ENCODE measurements at regions not wholly inside any gene's neighbourhood (a gene's known extent, or its start where the extent isn't known, plus 50 kb on each side); places are given as distances from the start of the nearest gene placed in this dataset.

- TF ChIP-seq EP300 (IDR thresholded peaks at IDR 0.05; ENCODE audit: borderline replicate concordance) (no peak), NFIC (IDR thresholded peaks at IDR 0.05) (no peak), CEBPB (IDR thresholded peaks at IDR 0.05) (no peak), TCF12 (IDR thresholded peaks at IDR 0.05; ENCODE audit: low read depth) (no peak), MAX (IDR thresholded peaks at IDR 0.05) (no peak), CREB1 (IDR thresholded peaks at IDR 0.05; ENCODE audit: low read depth) (no peak), FOXM1 (IDR thresholded peaks at IDR 0.05; ENCODE audit: borderline replicate concordance, low read depth) (no peak), USF1 (IDR thresholded peaks at IDR 0.05) (no peak), EGR1 (IDR thresholded peaks at IDR 0.05) (no peak), RAD21 (IDR thresholded peaks at IDR 0.05; ENCODE audit: low read depth) (no peak), TAF1 (IDR thresholded peaks at IDR 0.05; ENCODE audit: low read depth) (no peak), TEAD4 (IDR thresholded peaks at IDR 0.05) (no peak), ZBTB7A (IDR thresholded peaks at IDR 0.05; ENCODE audit: low read depth) (no peak), REST (IDR thresholded peaks at IDR 0.05; ENCODE audit: low read depth) (no peak), YY1 (IDR thresholded peaks at IDR 0.05; ENCODE audit: low read depth) (no peak)
Measured at GRCh38 chr7:85286446-85286845, 99.6 kb upstream of the SEMA3D start.

GRCh38 chr7:85285527-85285926 lies 98.7 kb upstream of the SEMA3D start:
- TF ChIP-seq TCF12 (IDR thresholded peaks at IDR 0.05; ENCODE audit: low read depth): no peak
- TF ChIP-seq CREB1 (IDR thresholded peaks at IDR 0.05; ENCODE audit: low read depth): no peak
- no peak for TF ChIP-seq ZBTB7A (IDR thresholded peaks at IDR 0.05; ENCODE audit: low read depth)
- no peak for TF ChIP-seq MAX (IDR thresholded peaks at IDR 0.05)
- no peak for TF ChIP-seq NFIC (IDR thresholded peaks at IDR 0.05)
- TF ChIP-seq TEAD4 (IDR thresholded peaks at IDR 0.05): no peak
- TF ChIP-seq REST (IDR thresholded peaks at IDR 0.05; ENCODE audit: low read depth): no peak
- TF ChIP-seq CEBPB (IDR thresholded peaks at IDR 0.05): no peak
- TF ChIP-seq TAF1 (IDR thresholded peaks at IDR 0.05; ENCODE audit: low read depth): no peak
- TF ChIP-seq RAD21 (IDR thresholded peaks at IDR 0.05; ENCODE audit: low read depth): no peak

GRCh38 chr7:85275204-85275603 lies 88.3 kb upstream of the SEMA3D start:
- TF ChIP-seq CREB1 (IDR thresholded peaks at IDR 0.05; ENCODE audit: low read depth): no peak
- no peak for TF ChIP-seq MAX (IDR thresholded peaks at IDR 0.05)
- TF ChIP-seq RAD21 (IDR thresholded peaks at IDR 0.05; ENCODE audit: low read depth): no peak

- no peak for TF ChIP-seq REST (IDR thresholded peaks at IDR 0.05; ENCODE audit: low read depth)
- no peak for TF ChIP-seq EP300 (IDR thresholded peaks at IDR 0.05; ENCODE audit: borderline replicate concordance)
- TF ChIP-seq MAX (IDR thresholded peaks at IDR 0.05): no peak
- no peak for TF ChIP-seq YY1 (IDR thresholded peaks at IDR 0.05; ENCODE audit: low read depth)
- TF ChIP-seq RAD21 (IDR thresholded peaks at IDR 0.05; ENCODE audit: low read depth): no peak
- TF ChIP-seq FOXM1 (IDR thresholded peaks at IDR 0.05; ENCODE audit: borderline replicate concordance, low read depth): no peak
- TF ChIP-seq NFIC (IDR thresholded peaks at IDR 0.05): no peak
- no peak for TF ChIP-seq USF1 (IDR thresholded peaks at IDR 0.05)
Measured at GRCh38 chr7:85274454-85274853, 87.6 kb upstream of the SEMA3D start.

GRCh38 chr7:85262891-85263290 lies 76.0 kb upstream of the SEMA3D start:
- no peak for TF ChIP-seq RAD21 (IDR thresholded peaks at IDR 0.05; ENCODE audit: low read depth)

Measured in Ishikawa (cell line).